ENCODE measurements at regions not wholly inside any gene's neighbourhood (a gene's known extent, or its start where the extent isn't known, plus 50 kb on each side); places are given as distances from the start of the nearest gene placed in this dataset.

- DNase-seq, result no peak
These were observed 68.0 kb upstream of the FAM20C start for GRCh38 chr7:124130-124949.

- no peak for DNase-seq
These were observed 67.3 kb upstream of the FAM20C start for GRCh38 chr7:125061-125475.

- no peak for DNase-seq
These were observed 66.7 kb upstream of the FAM20C start for GRCh38 chr7:125661-126060.

GRCh38 chr7:126368-126767 is 66.0 kb upstream of the FAM20C start:
- no peak for DNase-seq

GRCh38 chr7:127064-127598 is 65.2 kb upstream of the FAM20C start:
- DNase-seq, result no peak

- DNase-seq, result no peak
These were observed 63.9 kb upstream of the FAM20C start for GRCh38 chr7:128171-129080.

- no peak for DNase-seq
These were observed 62.8 kb upstream of the FAM20C start for GRCh38 chr7:129366-130221.

GRCh38 chr7:130222-130572 is 62.2 kb upstream of the FAM20C start:
- no peak for DNase-seq

- DNase-seq, result no peak
These were observed 61.2 kb upstream of the FAM20C start for GRCh38 chr7:130875-131780.

GRCh38 chr7:131781-132482 is 60.4 kb upstream of the FAM20C start:
- DNase-seq, result no peak

GRCh38 chr7:132899-133298 is 59.5 kb upstream of the FAM20C start:
- no peak for DNase-seq

- DNase-seq, result no peak
These were observed 58.9 kb upstream of the FAM20C start for GRCh38 chr7:133470-133869.

GRCh38 chr7:134029-134428 is 58.3 kb upstream of the FAM20C start:
- DNase-seq, result no peak

- DNase-seq, result no peak
These were observed 57.7 kb upstream of the FAM20C start for GRCh38 chr7:134561-135256.

- no peak for DNase-seq
These were observed 57.1 kb upstream of the FAM20C start for GRCh38 chr7:135257-135653.

- DNase-seq, result no peak
These were observed 56.4 kb upstream of the FAM20C start for GRCh38 chr7:135731-136645.

- no peak for DNase-seq
These were observed 55.1 kb upstream of the FAM20C start for GRCh38 chr7:137094-137891.

GRCh38 chr7:139131-139530 is 53.2 kb upstream of the FAM20C start:
- no peak for DNase-seq
